GM19395 (cell line): ENCODE measurements at regions not wholly inside any gene's neighbourhood (a gene's known extent, or its start where the extent isn't known, plus 50 kb on each side); places are given as distances from the start of the nearest gene placed in this dataset.
A peak's percentile ranks its signal among the peaks of the same experiment; 100 is the strongest.

Experiments
- ATAC-seq: cut with Tn5 transposase; IDR thresholded peaks from one replicate; pipeline ENCODE4 v1.9.1; 2021; ENCODE audit warnings: mild to moderate bottlenecking, moderate library complexity; ENCODE audit not compliant: unreplicated experiment

- ATAC-seq = no peak
Measured at GRCh38 chr2:74759986-74760385, 73.9 kb upstream of the HK2 start.

GRCh38 chr2:74760875-74761630 lies 72.9 kb upstream of the HK2 start:
- ATAC-seq = no peak

- ATAC-seq = no peak
Measured at GRCh38 chr2:74762789-74763188, 71.1 kb upstream of the HK2 start.

GRCh38 chr2:74763962-74764428 lies 69.9 kb upstream of the HK2 start:
- ATAC-seq = no peak

- ATAC-seq = peak; percentile 49
Measured at GRCh38 chr2:74764429-74765272, 69.3 kb upstream of the HK2 start.

GRCh38 chr2:74766780-74767179 lies 67.1 kb upstream of the HK2 start:
- no peak for ATAC-seq

- ATAC-seq = no peak
Measured at GRCh38 chr2:74767618-74768017, 66.3 kb upstream of the HK2 start.

- ATAC-seq = no peak
Measured at GRCh38 chr2:74768401-74768914, 65.5 kb upstream of the HK2 start.

GRCh38 chr2:74772046-74772445 lies 61.9 kb upstream of the HK2 start:
- ATAC-seq = no peak

GRCh38 chr2:74777161-74777900 lies 56.6 kb upstream of the HK2 start:
- no peak for ATAC-seq

- no peak for ATAC-seq
Measured at GRCh38 chr2:74778381-74779264, 55.3 kb upstream of the HK2 start.

GRCh38 chr2:74779265-74779558 lies 54.7 kb upstream of the HK2 start:
- no peak for ATAC-seq

- ATAC-seq = no peak
Measured at GRCh38 chr2:74779587-74780135, 54.3 kb upstream of the HK2 start.
